Activated CD4-positive, alpha-beta memory T cell treated with anti-CD3 and anti-CD28 coated beads, Interleukin-2, amount 10 ng/mL, durations not matched to agents 7 days and 5 days (primary cell): ENCODE measurements at regions not wholly inside any gene's neighbourhood (a gene's known extent, or its start where the extent isn't known, plus 50 kb on each side); places are given as distances from the start of the nearest gene placed in this dataset.

Experiments
- CTCF ChIA-PET: fragments of 350-600 bp; sonication (Branson Sonifier 250); formaldehyde crosslinking; loops from one replicate; lab custom pipeline; 2021; ENCODE audit warnings: antibody characterized with exemption, inconsistent platforms; lab: Charles Lee
- POLR2A ChIA-PET: fragments of 350-600 bp; sonication (Branson Sonifier 250); formaldehyde crosslinking; loops from one replicate; lab custom pipeline; 2021; ENCODE audit warnings: antibody characterized with exemption; lab: Charles Lee
- DNase-seq: peaks from one replicate; pipeline ENCODE4 v3.0.0-alpha.2; 2020
- H3K27ac Mint-ChIP-seq: one replicate; pipeline ENCODE4 v1.8.0; 2021; ENCODE audit warnings: mild to moderate bottlenecking, mixed read lengths
- H3K27me3 Mint-ChIP-seq: one replicate; pipeline ENCODE4 v1.8.0; 2021; ENCODE audit warnings: mixed read lengths
- H3K36me3 Mint-ChIP-seq: one replicate; pipeline ENCODE4 v1.8.0; 2021; ENCODE audit warnings: low read depth, mixed read lengths
- H3K4me1 Mint-ChIP-seq: one replicate; pipeline ENCODE4 v1.8.0; 2021; ENCODE audit warnings: mixed read lengths
- H3K4me3 Mint-ChIP-seq: one replicate; pipeline ENCODE4 v1.8.0; 2021; ENCODE audit warnings: mild to moderate bottlenecking, mixed read lengths
- H3K9me3 Mint-ChIP-seq: one replicate; pipeline ENCODE4 v1.8.0; 2021; ENCODE audit warnings: mixed read lengths

DNA sequence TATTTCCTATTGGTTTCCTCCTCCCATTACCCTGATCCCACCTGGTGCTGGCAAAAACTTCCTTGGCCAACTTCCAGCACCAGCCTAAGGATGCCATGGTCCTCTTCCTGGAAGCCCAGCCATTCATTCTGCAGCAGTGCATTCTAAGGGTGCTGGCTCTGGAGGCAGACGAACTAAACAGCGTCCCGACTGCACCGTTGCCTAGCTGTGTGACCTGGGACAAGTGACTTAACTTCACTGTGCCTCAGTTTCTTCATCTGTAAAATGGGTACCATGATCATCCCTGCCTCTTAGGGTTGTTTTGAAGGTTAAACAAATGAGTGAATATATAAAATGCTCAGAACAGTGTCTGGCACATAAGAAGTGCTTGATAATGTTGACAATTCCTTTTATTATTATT is 120.9 kb upstream of the ZNF217 start:
- H3K27me3 Mint-ChIP-seq = no peaks in the 10 kb centered on the region
- CTCF ChIA-PET = no interaction called here
- POLR2A ChIA-PET = no interaction called here
- no peaks in the 10 kb centered on the region for H3K9me3 Mint-ChIP-seq
- no peaks in the 10 kb centered on the region for H3K36me3 Mint-ChIP-seq
- H3K4me3 Mint-ChIP-seq = no peak overlapping the region
- peaks cover 10% of the 10 kb centered on the region for H3K4me1 Mint-ChIP-seq
- H3K27ac Mint-ChIP-seq = no peak overlapping the region
- DNase-seq = no peak

DNA sequence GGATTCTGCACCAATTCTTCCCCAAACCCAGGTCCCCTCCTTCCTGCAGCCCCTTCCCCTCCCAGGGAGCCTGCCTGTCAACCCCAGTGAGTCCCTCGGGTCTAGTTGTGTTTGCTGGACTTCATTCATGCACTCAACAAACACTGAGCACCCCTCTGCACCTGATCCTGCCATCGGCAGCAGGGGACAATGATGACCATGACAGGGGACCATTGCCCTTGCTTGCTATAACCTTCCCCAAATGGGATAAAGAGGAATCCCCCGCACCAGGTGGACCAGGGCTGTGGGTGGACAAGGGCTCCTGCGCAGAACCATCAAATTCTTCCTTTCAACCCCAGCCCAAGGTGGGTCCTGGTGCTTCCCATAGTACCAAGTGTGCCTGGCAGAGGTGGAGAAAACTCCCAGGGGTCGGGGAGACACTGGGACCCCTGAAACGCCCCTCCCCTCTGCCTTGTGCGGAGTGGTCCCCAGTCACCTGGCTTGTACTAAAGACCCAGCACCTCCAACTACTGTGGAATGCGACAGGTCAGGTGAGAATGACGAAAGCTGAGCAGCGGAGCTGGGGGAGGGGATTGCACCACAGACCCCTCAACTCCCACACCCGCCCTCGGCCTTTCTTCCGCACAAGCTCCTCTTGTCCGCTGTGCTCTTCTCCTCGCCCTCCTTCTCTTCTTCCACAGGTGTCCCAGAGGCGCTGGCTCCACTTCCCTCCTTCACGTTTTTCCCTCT is 119.9 kb upstream of the ZNF217 start:
- Mint-ChIP-seq H3K4me3 (no peak overlapping the region), H3K27me3 (no peaks in the 10 kb centered on the region), H3K27ac (no peak overlapping the region), H3K4me1 (peaks cover 20% of the 10 kb centered on the region), H3K36me3 (no peaks in the 10 kb centered on the region), H3K9me3 (no peaks in the 10 kb centered on the region)
- CTCF ChIA-PET = no interaction called here
- DNase-seq = no peak
- POLR2A ChIA-PET = no interaction called here

- peaks cover 31% of the 10 kb centered on the region for H3K4me1 Mint-ChIP-seq
- CTCF ChIA-PET = no interaction called here
- POLR2A ChIA-PET = no interaction called here
Measured at GRCh38 chr20:53712212-53712977, 118.8 kb upstream of the ZNF217 start.

GRCh38 chr20:53711333-53712211 is 117.9 kb upstream of the ZNF217 start:
- no peaks in the 10 kb centered on the region for H3K9me3 Mint-ChIP-seq
- no peak for DNase-seq
- ChIA-PET CTCF (no interaction called here), POLR2A (no interaction called here)
- no peaks in the 10 kb centered on the region for H3K27me3 Mint-ChIP-seq
- H3K27ac Mint-ChIP-seq = no peak overlapping the region
- H3K4me1 Mint-ChIP-seq = peaks cover 39% of the 10 kb centered on the region
- no peak overlapping the region for H3K4me3 Mint-ChIP-seq
- no peaks in the 10 kb centered on the region for H3K36me3 Mint-ChIP-seq

More at GRCh38 chr20:53712212-53712977, 118.8 kb upstream of the ZNF217 start:
- Mint-ChIP-seq H3K36me3 (no peaks in the 10 kb centered on the region), H3K27me3 (no peaks in the 10 kb centered on the region), H3K27ac (no peak overlapping the region), H3K9me3 (no peaks in the 10 kb centered on the region), H3K4me3 (no peak overlapping the region)
- no peak for DNase-seq

- no peaks in the 10 kb centered on the region for H3K27me3 Mint-ChIP-seq
- H3K36me3 Mint-ChIP-seq = peaks cover 4% of the 10 kb centered on the region
- POLR2A ChIA-PET = interaction anchor here (0.6 to 3.0 kb wide), 24 partner anchors 10 to 158 kb away, joined by 3 to 16 read pairs (median 5); partner anchors contain the start of gene ZNF217
- DNase-seq = peak; percentile 28
- CTCF ChIA-PET = interaction anchor here (0.6 to 1.7 kb wide), 13 partner anchors 13 to 232 kb away, joined by 3 to 7 read pairs (median 3); no protein-coding TSS in a partner anchor
- H3K9me3 Mint-ChIP-seq = no peaks in the 10 kb centered on the region
- peak overlapping the region; percentile 96 for H3K27ac Mint-ChIP-seq
- H3K4me1 Mint-ChIP-seq = peaks cover 47% of the 10 kb centered on the region
- H3K4me3 Mint-ChIP-seq = peak overlapping the region; percentile 59
Measured at GRCh38 chr20:53708129-53708968, 114.7 kb upstream of the ZNF217 start.

DNA sequence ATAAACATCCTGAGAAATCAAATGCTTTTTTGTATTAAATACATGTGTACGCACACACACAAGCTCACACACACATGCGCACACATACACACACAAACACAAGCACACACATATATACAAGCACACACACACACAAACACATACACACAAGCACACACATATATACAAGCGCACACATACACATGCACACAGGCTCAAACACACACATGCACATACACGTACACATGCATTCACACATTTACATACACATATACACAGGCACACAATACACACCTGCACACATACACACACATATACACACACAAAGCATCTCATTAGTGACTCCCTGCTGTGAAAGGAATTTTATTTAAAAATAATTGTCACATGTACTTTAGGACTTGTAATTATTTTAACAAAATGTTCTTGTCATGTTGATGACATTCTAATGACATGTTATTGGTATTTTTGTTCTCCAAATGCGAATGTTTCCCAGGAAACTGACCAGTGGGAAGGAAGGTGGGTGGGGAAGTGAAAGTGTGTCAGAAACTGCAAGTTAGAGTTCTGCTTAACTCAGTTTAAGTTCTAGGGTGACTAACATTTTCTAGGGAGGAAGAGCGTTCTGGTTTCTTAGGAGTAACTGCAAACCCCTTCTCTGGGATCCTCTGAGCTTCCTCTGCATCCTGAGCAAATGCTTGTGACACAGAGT is 113.9 kb upstream of the ZNF217 start:
- ChIA-PET POLR2A (interaction anchor here (0.6 to 3.0 kb wide), 30 partner anchors 11 to 209 kb away, joined by 3 to 16 read pairs (median 4); partner anchors contain the start of gene ZNF217), CTCF (interaction anchor here (0.6 to 1.7 kb wide), 11 partner anchors 12 to 232 kb away, joined by 3 to 8 read pairs (median 4); no protein-coding TSS in a partner anchor)
- peak overlapping the region; percentile 59 for H3K4me3 Mint-ChIP-seq
- H3K36me3 Mint-ChIP-seq = peaks cover 4% of the 10 kb centered on the region
- H3K27ac Mint-ChIP-seq = peak overlapping the region; percentile 96
- H3K4me1 Mint-ChIP-seq = peaks cover 47% of the 10 kb centered on the region
- H3K27me3 Mint-ChIP-seq = no peaks in the 10 kb centered on the region
- H3K9me3 Mint-ChIP-seq = no peaks in the 10 kb centered on the region
- no peak for DNase-seq

- H3K4me3 Mint-ChIP-seq = peak overlapping the region; percentile 59
- peak; percentile 43 for DNase-seq
- no peaks in the 10 kb centered on the region for H3K9me3 Mint-ChIP-seq
- ChIA-PET POLR2A (interaction anchor here (0.8 to 3.0 kb wide), 18 partner anchors 21 to 210 kb away, joined by 3 to 16 read pairs (median 4); partner anchors contain the start of gene ZNF217), CTCF (interaction anchor here (0.8 to 1.7 kb wide), 5 partner anchors 54 to 233 kb away, joined by 3 to 8 read pairs (median 5); no protein-coding TSS in a partner anchor)
- peak overlapping the region; percentile 96 for H3K27ac Mint-ChIP-seq
- H3K4me1 Mint-ChIP-seq = peaks cover 48% of the 10 kb centered on the region
- no peaks in the 10 kb centered on the region for H3K27me3 Mint-ChIP-seq
- peaks cover 4% of the 10 kb centered on the region for H3K36me3 Mint-ChIP-seq
Measured at GRCh38 chr20:53706466-53707370, 113.1 kb upstream of the ZNF217 start.

DNA sequence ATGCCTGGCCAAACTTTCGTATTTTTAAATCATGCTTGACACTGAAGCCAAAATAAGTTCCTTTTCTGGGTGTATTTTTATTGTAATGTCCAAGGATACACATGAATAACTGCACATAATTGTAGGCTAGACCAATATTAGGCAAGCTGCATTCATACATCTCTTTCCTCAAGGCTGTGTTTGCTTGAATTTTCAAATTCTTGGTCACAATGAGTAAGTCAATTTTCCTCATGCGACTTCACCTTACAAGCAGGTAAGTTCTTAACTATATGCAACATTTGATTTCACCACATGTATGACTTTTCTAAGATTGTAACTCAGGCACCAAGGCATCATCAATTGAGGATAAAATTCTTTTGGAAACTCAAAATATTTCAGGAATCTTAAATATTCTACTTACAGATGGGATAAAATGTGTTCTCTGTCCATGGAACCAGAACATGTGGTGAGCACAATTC is 112.4 kb upstream of the ZNF217 start:
- ChIA-PET POLR2A (interaction anchor here (0.8 to 3.0 kb wide), 14 partner anchors 20 to 210 kb away, joined by 3 to 16 read pairs (median 4); partner anchors contain the start of gene ZNF217), CTCF (interaction anchor here (1.1 to 1.5 kb wide), 3 partner anchors 53 to 209 kb away, joined by 3 to 8 read pairs (median 5); no protein-coding TSS in a partner anchor)
- peak overlapping the region; percentile 59 for H3K4me3 Mint-ChIP-seq
- H3K36me3 Mint-ChIP-seq = peaks cover 4% of the 10 kb centered on the region
- H3K9me3 Mint-ChIP-seq = no peaks in the 10 kb centered on the region
- H3K4me1 Mint-ChIP-seq = peaks cover 46% of the 10 kb centered on the region
- DNase-seq = no peak
- peak overlapping the region; percentile 96 for H3K27ac Mint-ChIP-seq
- H3K27me3 Mint-ChIP-seq = no peaks in the 10 kb centered on the region

DNA sequence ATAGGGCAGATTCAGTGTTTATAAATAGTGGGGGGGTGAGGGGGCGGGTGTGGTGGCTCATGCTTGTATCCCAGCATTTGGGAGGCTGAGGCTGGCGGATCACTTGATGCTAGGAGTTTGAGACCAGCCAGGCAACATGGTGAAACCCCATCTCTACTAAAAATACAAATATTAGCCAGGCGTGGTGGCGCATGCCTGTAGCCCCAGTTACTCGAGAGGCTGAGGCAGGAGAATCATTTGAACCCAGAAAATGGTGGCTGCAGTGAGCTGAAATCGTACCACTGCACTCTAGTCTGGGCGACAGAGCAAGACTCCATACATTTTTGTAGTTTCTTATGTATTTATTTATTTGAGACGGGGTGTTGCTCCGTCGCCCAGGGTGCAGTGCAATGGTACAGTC is 109.0 kb upstream of the ZNF217 start:
- Mint-ChIP-seq H3K36me3 (peaks cover 4% of the 10 kb centered on the region), H3K9me3 (no peaks in the 10 kb centered on the region), H3K27ac (no peak overlapping the region), H3K4me3 (no peak overlapping the region), H3K27me3 (no peaks in the 10 kb centered on the region), H3K4me1 (peaks cover 35% of the 10 kb centered on the region)
- DNase-seq = no peak
- ChIA-PET CTCF (no interaction called here), POLR2A (no interaction called here)

DNA sequence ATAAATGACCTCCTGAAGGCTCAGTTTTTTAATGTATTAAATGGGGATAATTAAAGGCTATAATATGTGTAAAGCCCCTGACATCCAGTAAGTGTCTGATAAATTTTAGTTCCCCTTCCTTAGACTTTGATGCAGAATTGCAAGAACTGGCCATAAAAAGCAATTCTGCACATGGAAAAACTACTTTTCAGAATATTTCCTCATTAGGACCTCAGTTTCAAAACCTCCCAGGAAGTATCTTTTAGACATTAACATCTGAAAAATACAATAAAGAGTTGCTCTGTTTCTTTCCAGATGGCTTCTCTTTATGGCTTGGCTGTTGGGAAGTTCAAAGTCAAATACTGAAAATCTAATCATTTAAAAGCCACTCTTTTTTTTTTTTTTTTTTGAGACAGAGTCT is 106.3 kb upstream of the ZNF217 start:
- CTCF ChIA-PET = no interaction called here
- H3K27ac Mint-ChIP-seq = no peak overlapping the region
- POLR2A ChIA-PET = no interaction called here
- H3K9me3 Mint-ChIP-seq = no peaks in the 10 kb centered on the region
- peaks cover 19% of the 10 kb centered on the region for H3K4me1 Mint-ChIP-seq
- H3K27me3 Mint-ChIP-seq = peaks cover 2% of the 10 kb centered on the region
- no peak for DNase-seq
- no peak overlapping the region for H3K4me3 Mint-ChIP-seq
- no peaks in the 10 kb centered on the region for H3K36me3 Mint-ChIP-seq
